NT2/D1 (cell line): ENCODE measurements at regions not wholly inside any gene's neighbourhood (a gene's known extent, or its start where the extent isn't known, plus 50 kb on each side); places are given as distances from the start of the nearest gene placed in this dataset.

Experiments
- DNase-seq: peaks from one replicate; pipeline ENCODE4 v3.0.0-alpha.2; 2011; ENCODE audit warnings: low read depth, low spot score
- H3K27me3 ChIP-seq: 2 replicates; pipeline ENCODE4 v1.6.0; 2011; ENCODE audit warnings: mild to moderate bottlenecking; ENCODE audit not compliant: insufficient read length, insufficient read depth
- H3K36me3 ChIP-seq: 2 replicates; pipeline ENCODE4 v1.6.1; 2011; ENCODE audit warnings: mild to moderate bottlenecking, low read length, mixed read lengths; ENCODE audit not compliant: insufficient read depth, insufficient read length
- H3K4me1 ChIP-seq: 2 replicates; pipeline ENCODE4 v1.5.1; 2011; ENCODE audit not compliant: insufficient read depth, insufficient read length
- H3K4me3 ChIP-seq: 2 replicates; pipeline ENCODE4 v1.5.1; 2011; ENCODE audit warnings: low read depth; ENCODE audit not compliant: insufficient read length
- H3K9ac ChIP-seq: 2 replicates; pipeline ENCODE4 v1.6.0; 2011; ENCODE audit warnings: low read depth; ENCODE audit not compliant: insufficient read length
- H3K9me3 ChIP-seq: 2 replicates; pipeline ENCODE4 v1.5.1; 2011; ENCODE audit warnings: mild to moderate bottlenecking, low read length; ENCODE audit not compliant: insufficient read depth
- SUZ12 ChIP-seq: IDR thresholded peaks from 2 replicates; pipeline ENCODE4 v1.6.1; 2011; ENCODE audit not compliant: insufficient read length, insufficient read depth; ENCODE audit errors: extremely low read depth
- YY1 ChIP-seq: IDR thresholded peaks from 2 replicates; pipeline ENCODE4 v1.6.1; 2011; ENCODE audit not compliant: insufficient read length, insufficient read depth
- ZNF274 ChIP-seq: IDR thresholded peaks from 2 replicates; pipeline ENCODE4 v1.6.1; 2011; ENCODE audit warnings: mild to moderate bottlenecking, low read depth, low read length

- H3K9me3 ChIP-seq, result no peaks in the 10 kb centered on the region
- H3K36me3 ChIP-seq, result no peaks in the 10 kb centered on the region
- TF ChIP-seq YY1 (no peak), SUZ12 (no peak), ZNF274 (no peak)
- no peaks in the 10 kb centered on the region for H3K27me3 ChIP-seq
- H3K4me3 ChIP-seq, result no peak overlapping the region
- no peak for DNase-seq
- H3K4me1 ChIP-seq, result no peaks in the 10 kb centered on the region
- H3K9ac ChIP-seq, result no peak overlapping the region
Measured at GRCh38 chr16:62639890-62640289, 603.7 kb upstream of the CDH8 start.

- Histone ChIP-seq H3K9ac (no peak overlapping the region), H3K27me3 (no peaks in the 10 kb centered on the region), H3K9me3 (no peaks in the 10 kb centered on the region), H3K36me3 (no peaks in the 10 kb centered on the region), H3K4me3 (no peak overlapping the region), H3K4me1 (no peaks in the 10 kb centered on the region)
- DNase-seq, result no peak
- TF ChIP-seq ZNF274, result no peak
- no peak for TF ChIP-seq YY1
Measured at GRCh38 chr16:62638964-62639870, 603.0 kb upstream of the CDH8 start.

- Histone ChIP-seq H3K27me3 (no peaks in the 10 kb centered on the region), H3K36me3 (no peaks in the 10 kb centered on the region), H3K4me1 (no peaks in the 10 kb centered on the region), H3K9ac (no peak overlapping the region), H3K4me3 (no peak overlapping the region), H3K9me3 (no peaks in the 10 kb centered on the region)
- no peak for TF ChIP-seq YY1
- no peak for TF ChIP-seq SUZ12
- no peak for TF ChIP-seq ZNF274
- DNase-seq, result no peak
Measured at GRCh38 chr16:62638324-62638911, 602.2 kb upstream of the CDH8 start.

GRCh38 chr16:62625326-62625725 lies 589.1 kb upstream of the CDH8 start:
- H3K4me1 ChIP-seq, result no peaks in the 10 kb centered on the region
- no peak overlapping the region for H3K4me3 ChIP-seq
- no peaks in the 10 kb centered on the region for H3K27me3 ChIP-seq
- H3K9ac ChIP-seq, result no peak overlapping the region
- no peaks in the 10 kb centered on the region for H3K9me3 ChIP-seq
- no peak for DNase-seq
- TF ChIP-seq ZNF274, result no peak
- no peak for TF ChIP-seq SUZ12
- no peak for TF ChIP-seq YY1
- no peaks in the 10 kb centered on the region for H3K36me3 ChIP-seq

GRCh38 chr16:62620275-62620674 lies 584.0 kb upstream of the CDH8 start:
- Histone ChIP-seq H3K36me3 (no peaks in the 10 kb centered on the region), H3K27me3 (no peaks in the 10 kb centered on the region), H3K4me1 (no peaks in the 10 kb centered on the region), H3K4me3 (no peak overlapping the region), H3K9me3 (no peaks in the 10 kb centered on the region), H3K9ac (no peak overlapping the region)
- no peak for DNase-seq
- no peak for TF ChIP-seq YY1
- no peak for TF ChIP-seq ZNF274
- TF ChIP-seq SUZ12, result no peak

GRCh38 chr16:62615526-62615925 lies 579.3 kb upstream of the CDH8 start:
- Histone ChIP-seq H3K4me1 (no peaks in the 10 kb centered on the region), H3K9me3 (no peaks in the 10 kb centered on the region), H3K36me3 (no peaks in the 10 kb centered on the region), H3K9ac (no peak overlapping the region), H3K4me3 (no peak overlapping the region), H3K27me3 (no peaks in the 10 kb centered on the region)
- DNase-seq, result no peak
- TF ChIP-seq YY1 (no peak), ZNF274 (no peak), SUZ12 (no peak)

GRCh38 chr16:62610291-62610690 lies 574.1 kb upstream of the CDH8 start:
- TF ChIP-seq SUZ12 (no peak), ZNF274 (no peak), YY1 (no peak)
- Histone ChIP-seq H3K27me3 (no peaks in the 10 kb centered on the region), H3K9me3 (no peaks in the 10 kb centered on the region), H3K4me3 (no peak overlapping the region), H3K36me3 (no peaks in the 10 kb centered on the region), H3K4me1 (no peaks in the 10 kb centered on the region), H3K9ac (no peak overlapping the region)
- no peak for DNase-seq

- no peak for DNase-seq
- Histone ChIP-seq H3K9ac (no peak overlapping the region), H3K36me3 (no peaks in the 10 kb centered on the region), H3K27me3 (no peaks in the 10 kb centered on the region), H3K9me3 (no peaks in the 10 kb centered on the region), H3K4me3 (no peak overlapping the region), H3K4me1 (no peaks in the 10 kb centered on the region)
- TF ChIP-seq YY1, result no peak
- no peak for TF ChIP-seq ZNF274
- TF ChIP-seq SUZ12, result no peak
Measured at GRCh38 chr16:62602790-62603189, 566.6 kb upstream of the CDH8 start.
